OCI-LY1 (cell line): ENCODE measurements at regions not wholly inside any gene's neighbourhood (a gene's known extent, or its start where the extent isn't known, plus 50 kb on each side); places are given as distances from the start of the nearest gene placed in this dataset.
"Not testable (repeated sequence)": the region's sequence is repeated elsewhere in the genome, so short reads cannot be mapped to it uniquely, and the experiment has no call there.

Experiments used
- H2AFZ ChIP-seq: fragments of 200-600 bp; sonication (generic), shearing (Covaris generic); 2 replicates; pipeline ENCODE4 v1.6.0; 2014; ENCODE audit warnings: antibody characterized with exemption, mild to moderate bottlenecking, low read length
- H3F3A ChIP-seq: fragments of 200-600 bp; sonication (generic), shearing (Covaris generic); 2 replicates; pipeline ENCODE4 v1.6.0; 2014; ENCODE audit warnings: mild to moderate bottlenecking, antibody characterized with exemption, low read length, moderate library complexity; ENCODE audit not compliant: insufficient read depth
- H3K27ac ChIP-seq: fragments of 200-600 bp; sonication (generic); 2 replicates; pipeline ENCODE4 v1.5.1; 2014; ENCODE audit warnings: low read length, mixed run types, mild to moderate bottlenecking, low read depth; ENCODE audit not compliant: poor library complexity, severe bottlenecking
- H3K27me3 ChIP-seq: fragments of 200-600 bp; sonication (generic); 2 replicates; pipeline ENCODE4 v1.6.0; 2014; ENCODE audit warnings: antibody characterized with exemption, mild to moderate bottlenecking, low read length, moderate library complexity; ENCODE audit not compliant: insufficient read depth
- H3K36me3 ChIP-seq: fragments of 200-600 bp; sonication (generic); 2 replicates; pipeline ENCODE4 v1.6.1; 2014; ENCODE audit warnings: mild to moderate bottlenecking, antibody characterized with exemption, low read length, moderate library complexity, mixed read lengths; ENCODE audit not compliant: insufficient read depth
- H3K4me1 ChIP-seq: fragments of 200-600 bp; sonication (generic); 2 replicates; pipeline ENCODE4 v1.5.1; 2014; ENCODE audit warnings: mild to moderate bottlenecking, low read length, moderate library complexity; ENCODE audit not compliant: insufficient read depth, severe bottlenecking
- H3K4me2 ChIP-seq: fragments of 200-600 bp; sonication (generic), shearing (Covaris generic); 2 replicates; pipeline ENCODE4 v1.6.1; 2014; ENCODE audit warnings: low read length
- H3K4me3 ChIP-seq: fragments of 200-600 bp; sonication (generic); 2 replicates; pipeline ENCODE4 v1.5.1; 2014; ENCODE audit warnings: low read length, low read depth, mild to moderate bottlenecking, mixed read lengths; ENCODE audit not compliant: poor library complexity, severe bottlenecking
- H3K79me2 ChIP-seq: fragments of 200-600 bp; shearing (Covaris generic); 2 replicates; pipeline ENCODE4 v1.6.1; 2016; ENCODE audit warnings: mixed run types, low read length, mixed read lengths; ENCODE audit not compliant: insufficient read depth
- H3K9ac ChIP-seq: fragments of 200-600 bp; sonication (generic), shearing (Covaris generic); 2 replicates; pipeline ENCODE4 v1.6.1; 2014; ENCODE audit warnings: mild to moderate bottlenecking, low read length, mixed read lengths
- H3K9me2 ChIP-seq: fragments of 200-600 bp; sonication (generic), shearing (Covaris generic); 2 replicates; pipeline ENCODE4 v1.6.1; 2014; ENCODE audit warnings: low read depth, mild to moderate bottlenecking, low read length, mixed read lengths
- H3K9me3 ChIP-seq: fragments of 200-600 bp; shearing (Covaris generic); 2 replicates; pipeline ENCODE4 v1.6.1; 2014; ENCODE audit warnings: low read length, mixed read lengths
- H4K20me1 ChIP-seq: fragments of 200-600 bp; sonication (generic), shearing (Covaris generic); 2 replicates; pipeline ENCODE4 v1.6.0; 2016; ENCODE audit warnings: mild to moderate bottlenecking, low read length; ENCODE audit not compliant: insufficient read depth
- CTCF ChIP-seq: fragments of 200-600 bp; sonication (generic), shearing (Covaris generic); IDR thresholded peaks from 2 replicates; pipeline ENCODE4 v1.5.1; 2017; ENCODE audit warnings: mild to moderate bottlenecking, antibody characterized with exemption, low read length, moderate library complexity, mixed read lengths
- EZH2 ChIP-seq: fragments of 200-600 bp; sonication (generic), shearing (Covaris generic); IDR thresholded peaks from 2 replicates; pipeline ENCODE4 v1.8.0; 2017; ENCODE audit warnings: borderline replicate concordance, mixed run types, mild to moderate bottlenecking, antibody characterized with exemption, low read length, moderate library complexity, mixed read lengths

- Histone ChIP-seq H3K36me3 (no peaks in the 10 kb centered on the region), H3K9ac (no peak overlapping the region), H3K4me3 (no peak overlapping the region), H3K27ac (no peak overlapping the region), H3F3A (no peaks in the 10 kb centered on the region; the same call in 1 of the 2 replicates), H4K20me1 (no peaks in the 10 kb centered on the region), H2AFZ (no peak overlapping the region), H3K4me2 (no peak overlapping the region), H3K4me1 (no peaks in the 10 kb centered on the region), H3K9me2 (no peaks in the 10 kb centered on the region), H3K27me3 (no peaks in the 10 kb centered on the region), H3K9me3 (no peaks in the 10 kb centered on the region), H3K79me2 (no peaks in the 10 kb centered on the region)
- no peak for TF ChIP-seq CTCF
- no peak for TF ChIP-seq EZH2
These were observed 1930.5 kb upstream of the AGA start for GRCh38 chr4:179372746-179373145.

- not testable (repeated sequence) for H3K27me3 ChIP-seq, H3K9me3 ChIP-seq, H3K4me3 ChIP-seq, H2AFZ ChIP-seq, H3K36me3 ChIP-seq, H3K4me2 ChIP-seq, H3K4me1 ChIP-seq, H4K20me1 ChIP-seq, H3K27ac ChIP-seq, H3K9me2 ChIP-seq, H3F3A ChIP-seq, H3K9ac ChIP-seq, H3K79me2 ChIP-seq
These were observed 1936.6 kb upstream of the AGA start for GRCh38 chr4:179378847-179379246.

GRCh38 chr4:179392787-179393186 lies 1950.5 kb upstream of the AGA start:
- no peaks in the 10 kb centered on the region for H3K4me1 ChIP-seq
- no peaks in the 10 kb centered on the region for H3K27me3 ChIP-seq
- H3K36me3 ChIP-seq, result no peaks in the 10 kb centered on the region
- no peaks in the 10 kb centered on the region for H3K9me2 ChIP-seq
- no peak overlapping the region for H3K4me2 ChIP-seq
- H3K9me3 ChIP-seq, result no peaks in the 10 kb centered on the region
- H3K4me3 ChIP-seq, result no peak overlapping the region
- H3F3A ChIP-seq, result no peaks in the 10 kb centered on the region
- H3K9ac ChIP-seq, result no peak overlapping the region
- no peak for TF ChIP-seq CTCF
- no peak for TF ChIP-seq EZH2
- no peak overlapping the region for H3K27ac ChIP-seq
- no peaks in the 10 kb centered on the region for H3K79me2 ChIP-seq
- H4K20me1 ChIP-seq, result no peaks in the 10 kb centered on the region
- H2AFZ ChIP-seq, result no peak overlapping the region

- no peaks in the 10 kb centered on the region for H3K4me1 ChIP-seq
- H3K4me2 ChIP-seq, result no peak overlapping the region
- no peaks in the 10 kb centered on the region for H3K36me3 ChIP-seq
- H3F3A ChIP-seq, result no peaks in the 10 kb centered on the region
- no peak overlapping the region for H3K9ac ChIP-seq
- no peaks in the 10 kb centered on the region for H3K79me2 ChIP-seq
- H2AFZ ChIP-seq, result no peak overlapping the region
- no peaks in the 10 kb centered on the region for H3K9me2 ChIP-seq
- no peak overlapping the region for H3K4me3 ChIP-seq
- TF ChIP-seq EZH2, result no peak
- TF ChIP-seq CTCF, result no peak
- no peak overlapping the region for H3K27ac ChIP-seq
- H3K27me3 ChIP-seq, result no peaks in the 10 kb centered on the region
- no peaks in the 10 kb centered on the region for H4K20me1 ChIP-seq
- no peaks in the 10 kb centered on the region for H3K9me3 ChIP-seq
These were observed 1956.2 kb upstream of the AGA start for GRCh38 chr4:179398414-179398813.
